H1 (cell line): ENCODE measurements at regions not wholly inside any gene's neighbourhood (a gene's known extent, or its start where the extent isn't known, plus 50 kb on each side); places are given as distances from the start of the nearest gene placed in this dataset.

Experiments used
- BCL11A ChIP-seq, 2 experiments: IDR thresholded peaks; one replicate each; pipeline ENCODE4 v1.6.1; 2011; ENCODE audit warnings: low read depth in 2 of 2, low read length in 2 of 2, mild to moderate bottlenecking in 2 of 2

DNA sequence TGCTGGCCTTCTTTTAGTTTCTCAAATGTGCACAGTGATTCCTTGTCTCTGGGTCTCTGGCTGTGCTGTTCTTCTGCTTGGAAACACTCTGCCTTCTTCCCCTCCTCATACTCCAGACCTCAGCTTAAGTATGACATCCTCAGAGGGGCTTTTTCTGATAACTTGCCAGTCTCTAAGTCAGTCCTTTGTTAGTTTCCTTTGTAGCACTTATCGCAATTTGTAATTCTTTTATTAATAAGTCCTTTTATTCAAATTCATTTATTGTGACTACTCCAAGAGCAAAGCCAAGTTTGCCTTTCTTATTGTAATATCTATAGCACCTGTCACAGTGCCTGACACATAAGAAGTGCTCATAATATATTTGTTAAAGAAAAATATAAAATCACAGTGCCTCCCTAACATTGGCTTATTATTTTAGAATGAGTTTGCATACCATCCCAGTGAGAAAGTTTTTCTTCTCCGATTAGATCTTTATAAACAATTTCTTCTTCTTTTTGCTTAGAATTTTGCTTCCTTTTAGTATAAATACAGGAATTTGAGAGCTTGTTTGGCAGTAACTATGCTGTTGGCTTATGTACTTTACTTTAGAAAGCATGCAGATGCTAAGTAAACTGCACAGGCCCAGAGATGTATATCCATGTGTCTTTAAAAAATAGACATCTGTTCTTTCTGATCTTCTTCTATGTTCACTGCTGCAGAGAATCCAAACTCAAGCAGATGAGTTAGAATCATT is 198.0 kb downstream of the GAS1 start (continued):
- TF ChIP-seq BCL11A (IDR thresholded peaks at IDR 0.05; ENCODE audit: low read depth in 2 of 2, low read length in 2 of 2) = no peak
- TF ChIP-seq, all 59 proteins: peak for 0
